ENCODE measurements at regions not wholly inside any gene's neighbourhood (a gene's known extent, or its start where the extent isn't known, plus 50 kb on each side); places are given as distances from the start of the nearest gene placed in this dataset.

GRCh38 chr2:142435847-142436246, 305.0 kb upstream of the LRP1B start:
- Mint-ChIP-seq H3K27me3 (ENCODE audit: low read depth) (no peaks in the 10 kb centered on the region), H3K4me3 (no peak overlapping the region), H3K27ac (no peak overlapping the region), H3K36me3 (ENCODE audit: insufficient read depth in 1 of 3, low read depth in 3 of 3) (no peaks in the 10 kb centered on the region), H3K4me1 (no peaks in the 10 kb centered on the region), H3K9me3 (no peaks in the 10 kb centered on the region)
- no peak overlapping the region for H2BK120ac ChIP-seq (ENCODE audit: low read depth, low read length, poor library complexity, severe bottlenecking)
- H4K91ac ChIP-seq (ENCODE audit: insufficient read length, low read depth, low read length) = no peak overlapping the region
- H2BK20ac ChIP-seq (ENCODE audit: low read depth, low read length, poor library complexity, severe bottlenecking) = no peak overlapping the region
- no peak overlapping the region for H2BK12ac ChIP-seq (ENCODE audit: insufficient read length, low read depth, low read length)
- no peak overlapping the region for H3K9ac ChIP-seq (ENCODE audit: extremely low read depth, insufficient read length, low read length)
- H3K79me1 ChIP-seq (ENCODE audit: insufficient read depth, low read depth, low read length, poor library complexity, severe bottlenecking) = no peaks in the 10 kb centered on the region
- H4K5ac ChIP-seq (ENCODE audit: insufficient read length, low read depth, low read length) = no peak overlapping the region
- WGBS (ENCODE audit: extremely low coverage, insufficient read length, low lambda C conversion rate) = no CpG with 5 or more reads among the region's 3 CpGs
- H3K23me2 ChIP-seq (ENCODE audit: insufficient read length, low read depth, low read length, poor library complexity, severe bottlenecking) = no peaks in the 10 kb centered on the region
- H3K4ac ChIP-seq (ENCODE audit: low read depth, low read length) = no peak overlapping the region
- no peak overlapping the region for H2AFZ ChIP-seq (ENCODE audit: low read length)
- H3K14ac ChIP-seq (ENCODE audit: insufficient read depth, low read length) = no peak overlapping the region
- no peak overlapping the region for H3K27ac ChIP-seq (ENCODE audit: insufficient read length, low read depth, low read length)
- TF ChIP-seq CTCF (conservative IDR thresholded peaks at IDR 0.05) = no peak
- no peak overlapping the region for H2BK5ac ChIP-seq (ENCODE audit: insufficient read length, low read length)
- H3K79me2 ChIP-seq (ENCODE audit: insufficient read depth, low read length) = no peaks in the 10 kb centered on the region
- no peaks in the 10 kb centered on the region for H4K20me1 ChIP-seq (ENCODE audit: control insufficient read depth, insufficient read depth, insufficient read length)
- no peak overlapping the region for H3K18ac ChIP-seq (ENCODE audit: insufficient read length, low read depth, low read length)
- no peaks in the 10 kb centered on the region for H3K27me3 ChIP-seq (ENCODE audit: insufficient read depth, low read length)
- H4K8ac ChIP-seq (replicated peaks; ENCODE audit: insufficient read length, low read depth, low read length) = no peak overlapping the region
- no peak overlapping the region for H2AK5ac ChIP-seq (ENCODE audit: insufficient read length, low read length)
- H3K4me2 ChIP-seq (ENCODE audit: insufficient read depth, insufficient read length, low read length) = no peak overlapping the region
- no peak overlapping the region for H3K23ac ChIP-seq (ENCODE audit: insufficient read length, low read depth, low read length)
- no peak overlapping the region for H3T11ph ChIP-seq (ENCODE audit: low read length)
- H3K56ac ChIP-seq (ENCODE audit: insufficient read length, low read depth, low read length) = no peak overlapping the region
- no peak for DNase-seq
- no peaks in the 10 kb centered on the region for H3K9me3 ChIP-seq (ENCODE audit: control insufficient read depth, low read depth, low read length)
- no peaks in the 10 kb centered on the region for H3K4me1 ChIP-seq (ENCODE audit: insufficient read depth, low read length)
- H2BK15ac ChIP-seq (ENCODE audit: low read depth, low read length) = no peak overlapping the region

Measured in H9 (cell line).